ENCODE measurements at regions not wholly inside any gene's neighbourhood (a gene's known extent, or its start where the extent isn't known, plus 50 kb on each side); places are given as distances from the start of the nearest gene placed in this dataset.

- no peak for TF ChIP-seq POLR2AphosphoS5 (IDR thresholded peaks at IDR 0.05; ENCODE audit: insufficient read depth in 1 of 2, low read depth in 1 of 2)
- no peak for TF ChIP-seq CTCF (IDR thresholded peaks at IDR 0.05)
Measured at GRCh38 chr4:26004290-26004689, 90.3 kb downstream of the SMIM20 start.

Measured in vagina (tissue), 2 donors.